ENCODE measurements at regions not wholly inside any gene's neighbourhood (a gene's known extent, or its start where the extent isn't known, plus 50 kb on each side); places are given as distances from the start of the nearest gene placed in this dataset.

GRCh38 chr2:2570871-2571270, 239.8 kb upstream of the MYT1L start:
- DNase-seq (ENCODE audit: low read depth): no peak
- no peak overlapping the region for H3K4me3 ChIP-seq (ENCODE audit: low read depth, low read length)
- TF ChIP-seq, protein P1, sequence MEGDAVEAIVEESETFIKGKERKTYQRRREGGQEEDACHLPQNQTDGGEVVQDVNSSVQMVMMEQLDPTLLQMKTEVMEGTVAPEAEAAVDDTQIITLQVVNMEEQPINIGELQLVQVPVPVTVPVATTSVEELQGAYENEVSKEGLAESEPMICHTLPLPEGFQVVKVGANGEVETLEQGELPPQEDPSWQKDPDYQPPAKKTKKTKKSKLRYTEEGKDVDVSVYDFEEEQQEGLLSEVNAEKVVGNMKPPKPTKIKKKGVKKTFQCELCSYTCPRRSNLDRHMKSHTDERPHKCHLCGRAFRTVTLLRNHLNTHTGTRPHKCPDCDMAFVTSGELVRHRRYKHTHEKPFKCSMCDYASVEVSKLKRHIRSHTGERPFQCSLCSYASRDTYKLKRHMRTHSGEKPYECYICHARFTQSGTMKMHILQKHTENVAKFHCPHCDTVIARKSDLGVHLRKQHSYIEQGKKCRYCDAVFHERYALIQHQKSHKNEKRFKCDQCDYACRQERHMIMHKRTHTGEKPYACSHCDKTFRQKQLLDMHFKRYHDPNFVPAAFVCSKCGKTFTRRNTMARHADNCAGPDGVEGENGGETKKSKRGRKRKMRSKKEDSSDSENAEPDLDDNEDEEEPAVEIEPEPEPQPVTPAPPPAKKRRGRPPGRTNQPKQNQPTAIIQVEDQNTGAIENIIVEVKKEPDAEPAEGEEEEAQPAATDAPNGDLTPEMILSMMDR (conservative IDR thresholded peaks at IDR 0.05; ENCODE audit: low read depth, low read length): no peak

DNA sequence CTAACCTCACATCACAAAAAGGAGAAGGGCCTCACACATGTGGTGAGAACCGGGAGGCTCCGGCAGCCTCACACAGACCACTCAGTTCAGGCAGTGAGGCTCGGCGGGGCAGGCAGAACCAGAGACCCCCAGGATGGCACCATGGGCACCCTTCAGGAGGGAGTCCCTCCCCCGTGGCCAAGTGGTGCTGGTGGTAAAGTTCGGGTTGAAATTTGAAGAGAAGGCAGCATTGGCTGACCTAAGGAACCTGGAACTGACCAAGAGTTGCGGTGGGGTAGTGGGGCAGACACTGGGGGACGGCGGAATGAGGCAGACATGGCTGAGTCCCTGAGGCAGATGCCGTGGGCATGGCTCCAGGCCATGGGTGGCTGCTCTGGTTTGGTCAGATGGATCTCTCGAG, 239.3 kb upstream of the MYT1L start:
- TF ChIP-seq, protein P1 (conservative IDR thresholded peaks at IDR 0.05; ENCODE audit: low read depth, low read length): no peak
- no peak overlapping the region for H3K4me3 ChIP-seq (ENCODE audit: low read depth, low read length)
- no peak for DNase-seq (ENCODE audit: low read depth)

DNA sequence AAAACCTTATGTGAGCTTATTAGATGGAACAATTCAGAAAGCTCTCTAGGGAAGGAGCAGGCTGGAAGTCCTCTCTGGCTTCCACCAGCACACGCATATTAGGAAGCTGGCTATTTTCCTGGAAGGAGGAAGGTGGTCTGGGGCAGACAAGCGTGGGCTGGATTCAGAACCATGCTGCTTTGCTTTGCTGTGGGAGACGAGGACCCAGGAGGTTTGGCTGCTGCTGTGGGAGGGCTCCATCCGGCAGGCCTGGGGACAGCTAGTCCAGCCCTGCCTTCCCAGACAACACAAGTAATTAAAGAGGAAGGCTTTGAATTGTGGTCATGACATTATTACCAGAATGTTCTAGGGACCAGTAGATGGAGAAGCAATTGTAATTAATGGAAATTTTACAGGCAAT, 238.8 kb upstream of the MYT1L start:
- no peak for DNase-seq (ENCODE audit: low read depth)
- TF ChIP-seq, protein P1 (conservative IDR thresholded peaks at IDR 0.05; ENCODE audit: low read depth, low read length): no peak
- H3K4me3 ChIP-seq (ENCODE audit: low read depth, low read length): no peak overlapping the region

- DNase-seq (ENCODE audit: low read depth): no peak
- TF ChIP-seq, protein P1 (conservative IDR thresholded peaks at IDR 0.05; ENCODE audit: low read depth, low read length): no peak
- no peak overlapping the region for H3K4me3 ChIP-seq (ENCODE audit: low read depth, low read length)
Observed at GRCh38 chr2:2569306-2569705, 238.2 kb upstream of the MYT1L start.

DNA sequence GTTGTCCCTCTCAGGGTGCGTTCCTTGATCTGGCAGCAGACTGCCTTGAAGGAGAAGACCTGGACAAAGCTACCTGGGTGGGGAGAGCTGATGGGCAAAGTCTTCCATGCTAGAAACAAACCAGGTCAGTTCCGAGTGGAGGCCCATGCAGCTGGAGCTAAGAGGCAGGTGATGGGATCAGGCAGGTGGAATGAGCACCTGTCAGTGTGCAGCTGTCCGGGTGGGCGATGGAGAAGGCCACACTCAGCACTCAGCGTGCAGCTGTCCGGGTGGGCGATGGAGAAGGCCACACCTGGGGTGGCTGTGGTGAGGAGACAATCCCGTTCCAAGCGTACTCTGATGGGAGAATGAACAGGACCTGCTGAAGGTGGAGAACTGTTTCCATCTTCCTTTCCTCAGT, 237.3 kb upstream of the MYT1L start:
- no peak overlapping the region for H3K4me3 ChIP-seq (ENCODE audit: low read depth, low read length)
- DNase-seq (ENCODE audit: low read depth): no peak
- TF ChIP-seq, protein P1 (conservative IDR thresholded peaks at IDR 0.05; ENCODE audit: low read depth, low read length): no peak

DNA sequence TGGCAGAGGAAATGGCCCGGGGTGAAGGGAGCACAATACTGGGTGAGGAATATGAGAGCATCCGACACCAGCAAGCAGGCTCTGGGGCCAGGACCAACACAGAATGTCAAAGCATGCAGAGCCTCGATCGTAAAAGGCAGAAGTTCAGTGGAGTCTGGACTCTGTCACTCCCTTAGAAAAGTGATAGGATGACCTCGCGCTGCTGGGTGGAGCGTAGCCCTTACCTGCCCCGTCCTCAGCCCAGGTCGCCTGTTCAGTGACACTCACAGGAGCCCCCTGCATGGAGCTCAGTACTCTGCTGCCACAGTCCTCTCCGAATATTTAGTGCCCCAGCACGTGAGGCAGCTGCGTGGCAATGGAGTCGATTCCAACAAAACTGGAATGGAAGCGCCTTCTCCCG, 236.7 kb upstream of the MYT1L start:
- H3K4me3 ChIP-seq (ENCODE audit: low read depth, low read length): no peak overlapping the region
- TF ChIP-seq, protein P1 (conservative IDR thresholded peaks at IDR 0.05; ENCODE audit: low read depth, low read length): no peak
- DNase-seq (ENCODE audit: low read depth): no peak

GRCh38 chr2:2566396-2567323, 235.6 kb upstream of the MYT1L start:
- TF ChIP-seq, protein P1 (conservative IDR thresholded peaks at IDR 0.05; ENCODE audit: low read depth, low read length): no peak

More at GRCh38 chr2:2566396-2567323, 235.6 kb upstream of the MYT1L start:
- no peak for DNase-seq (ENCODE audit: low read depth)
- no peak overlapping the region for H3K4me3 ChIP-seq (ENCODE audit: low read depth, low read length)

Data from choroid plexus epithelial cell (primary cell).